Stimulated activated CD4-positive, alpha-beta T cell treated with anti-CD3 and anti-CD28 coated beads, Interleukin-4, amount 100 ng/mL, for 24 hours (primary cell): ENCODE measurements at regions not wholly inside any gene's neighbourhood (a gene's known extent, or its start where the extent isn't known, plus 50 kb on each side); places are given as distances from the start of the nearest gene placed in this dataset.

ENCODE experiments used
- DNase-seq: peaks from one replicate; pipeline ENCODE4 v3.0.0-alpha.2; 2020

- no peak for DNase-seq
Measured at GRCh38 chr1:30400507-30400906, 322.9 kb downstream of the MATN1 start.

GRCh38 chr1:30399026-30399425 is 324.4 kb downstream of the MATN1 start:
- no peak for DNase-seq

GRCh38 chr1:30397576-30397975 is 325.8 kb downstream of the MATN1 start:
- DNase-seq: no peak

- DNase-seq: no peak
Measured at GRCh38 chr1:30395631-30396030, 327.8 kb downstream of the MATN1 start.

- DNase-seq: no peak
Measured at GRCh38 chr1:30388386-30388785, 335.0 kb downstream of the MATN1 start.

- no peak for DNase-seq
Measured at GRCh38 chr1:30386156-30386926, 337.0 kb downstream of the MATN1 start.

GRCh38 chr1:30385246-30385995 is 338.0 kb downstream of the MATN1 start:
- DNase-seq: no peak

- no peak for DNase-seq
Measured at GRCh38 chr1:30384286-30385245, 338.8 kb downstream of the MATN1 start.

- DNase-seq: no peak
Measured at GRCh38 chr1:30383221-30383711, 340.1 kb downstream of the MATN1 start.

GRCh38 chr1:30382496-30382895 is 340.9 kb downstream of the MATN1 start:
- DNase-seq: no peak

GRCh38 chr1:30381671-30382365 is 341.6 kb downstream of the MATN1 start:
- no peak for DNase-seq

GRCh38 chr1:30381266-30381665 is 342.1 kb downstream of the MATN1 start:
- DNase-seq: no peak

- no peak for DNase-seq
Measured at GRCh38 chr1:30380625-30380984, 342.8 kb downstream of the MATN1 start.

- DNase-seq: peak; percentile 47
Measured at GRCh38 chr1:30379684-30380624, 343.4 kb downstream of the MATN1 start.

- DNase-seq: no peak
Measured at GRCh38 chr1:30378991-30379581, 344.3 kb downstream of the MATN1 start.

GRCh38 chr1:30378003-30378596 is 345.3 kb downstream of the MATN1 start:
- no peak for DNase-seq

GRCh38 chr1:30377230-30378002 is 346.0 kb downstream of the MATN1 start:
- no peak for DNase-seq

- no peak for DNase-seq
Measured at GRCh38 chr1:30376054-30376697, 347.2 kb downstream of the MATN1 start.

- no peak for DNase-seq
Measured at GRCh38 chr1:30375156-30375555, 348.2 kb downstream of the MATN1 start.
